ENCODE measurements at regions not wholly inside any gene's neighbourhood (a gene's known extent, or its start where the extent isn't known, plus 50 kb on each side); places are given as distances from the start of the nearest gene placed in this dataset.

- Histone ChIP-seq H3K9me3 (replicated peaks) (no peaks in the 10 kb centered on the region), H3K4me1 (no peaks in the 10 kb centered on the region), H3K36me3 (no peaks in the 10 kb centered on the region), H3K27ac (replicated peaks) (no peak overlapping the region), H3K4me3 (no peak overlapping the region), H3K27me3 (ENCODE audit: low read depth) (peaks cover 95% of the 10 kb centered on the region)
- no peak for DNase-seq
- TF ChIP-seq, protein P1, sequence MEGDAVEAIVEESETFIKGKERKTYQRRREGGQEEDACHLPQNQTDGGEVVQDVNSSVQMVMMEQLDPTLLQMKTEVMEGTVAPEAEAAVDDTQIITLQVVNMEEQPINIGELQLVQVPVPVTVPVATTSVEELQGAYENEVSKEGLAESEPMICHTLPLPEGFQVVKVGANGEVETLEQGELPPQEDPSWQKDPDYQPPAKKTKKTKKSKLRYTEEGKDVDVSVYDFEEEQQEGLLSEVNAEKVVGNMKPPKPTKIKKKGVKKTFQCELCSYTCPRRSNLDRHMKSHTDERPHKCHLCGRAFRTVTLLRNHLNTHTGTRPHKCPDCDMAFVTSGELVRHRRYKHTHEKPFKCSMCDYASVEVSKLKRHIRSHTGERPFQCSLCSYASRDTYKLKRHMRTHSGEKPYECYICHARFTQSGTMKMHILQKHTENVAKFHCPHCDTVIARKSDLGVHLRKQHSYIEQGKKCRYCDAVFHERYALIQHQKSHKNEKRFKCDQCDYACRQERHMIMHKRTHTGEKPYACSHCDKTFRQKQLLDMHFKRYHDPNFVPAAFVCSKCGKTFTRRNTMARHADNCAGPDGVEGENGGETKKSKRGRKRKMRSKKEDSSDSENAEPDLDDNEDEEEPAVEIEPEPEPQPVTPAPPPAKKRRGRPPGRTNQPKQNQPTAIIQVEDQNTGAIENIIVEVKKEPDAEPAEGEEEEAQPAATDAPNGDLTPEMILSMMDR (IDR thresholded peaks at IDR 0.05; ENCODE audit: borderline replicate concordance) = no peak
- intact Hi-C loops (cut with micrococcal nuclease) = no loop called here
Observed at GRCh38 chr19:13623716-13624710, 117.7 kb upstream of the CACNA1A start.

GRCh38 chr19:13622766-13623715 lies 116.8 kb upstream of the CACNA1A start:
- TF ChIP-seq, protein P1 (IDR thresholded peaks at IDR 0.05; ENCODE audit: borderline replicate concordance) = no peak
- Histone ChIP-seq H3K27me3 (ENCODE audit: low read depth) (peaks cover 87% of the 10 kb centered on the region), H3K4me3 (no peak overlapping the region)

DNA sequence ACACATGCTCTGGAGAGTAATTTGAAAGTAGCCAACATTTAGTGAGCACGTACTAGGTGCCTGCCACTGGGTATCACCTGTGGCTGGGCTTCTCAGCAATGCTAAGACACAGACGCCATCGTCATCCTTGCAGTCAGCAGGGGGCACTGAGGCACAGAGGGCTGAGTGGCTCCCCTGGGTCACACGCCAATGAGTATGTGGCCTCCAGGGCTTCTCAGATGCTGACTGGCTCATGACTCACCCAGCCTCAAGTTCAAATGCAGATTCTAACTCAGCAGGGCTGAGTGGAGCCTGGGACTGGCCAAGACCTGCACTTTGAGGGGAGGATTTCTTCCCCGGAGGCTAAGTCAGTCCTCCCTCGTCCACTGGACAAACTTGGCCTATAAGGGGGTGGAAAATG lies 115.1 kb upstream of the CACNA1A start:
- TF ChIP-seq, protein P1 (IDR thresholded peaks at IDR 0.05; ENCODE audit: borderline replicate concordance) = no peak
- Histone ChIP-seq H3K36me3 (no peaks in the 10 kb centered on the region), H3K4me3 (no peak overlapping the region), H3K27ac (replicated peaks) (no peak overlapping the region), H3K4me1 (no peaks in the 10 kb centered on the region), H3K27me3 (ENCODE audit: low read depth) (peaks cover 86% of the 10 kb centered on the region), H3K9me3 (replicated peaks) (no peaks in the 10 kb centered on the region)
- no peak for DNase-seq
- intact Hi-C loops (cut with micrococcal nuclease) = no loop called here

More at GRCh38 chr19:13622766-13623715, 116.8 kb upstream of the CACNA1A start:
- Histone ChIP-seq H3K4me1 (no peaks in the 10 kb centered on the region), H3K9me3 (replicated peaks) (no peaks in the 10 kb centered on the region), H3K36me3 (no peaks in the 10 kb centered on the region), H3K27ac (replicated peaks) (no peak overlapping the region)
- DNase-seq = no peak
- intact Hi-C loops (cut with micrococcal nuclease) = no loop called here

DNA sequence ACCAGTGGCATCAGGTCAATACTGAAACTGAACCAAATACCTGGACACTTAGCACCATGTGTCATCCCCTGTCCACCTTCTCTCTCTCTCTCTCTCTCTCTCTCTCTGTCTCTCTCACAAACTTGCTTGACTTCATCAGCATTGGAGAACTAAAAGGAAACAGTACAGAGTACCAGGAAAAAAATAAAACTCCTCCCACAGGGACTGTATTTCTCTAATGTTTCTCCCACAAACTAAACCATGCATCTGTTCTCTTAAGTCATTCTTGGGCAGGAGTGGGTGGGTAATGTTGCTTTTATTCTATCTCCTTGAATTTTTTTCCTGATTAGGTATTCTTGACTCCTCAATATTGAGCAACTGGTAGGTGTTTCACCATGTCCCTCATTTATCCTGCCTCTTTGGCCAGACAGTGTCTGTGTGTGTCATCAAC lies 112.9 kb upstream of the CACNA1A start:
- peaks cover 86% of the 10 kb centered on the region for H3K27me3 ChIP-seq (ENCODE audit: low read depth)
- intact Hi-C loops (cut with micrococcal nuclease) = no loop called here
- no peak overlapping the region for H3K4me3 ChIP-seq
- H3K27ac ChIP-seq (replicated peaks) = no peak overlapping the region
- no peak for DNase-seq
- no peaks in the 10 kb centered on the region for H3K4me1 ChIP-seq
- H3K9me3 ChIP-seq (replicated peaks) = no peaks in the 10 kb centered on the region
- TF ChIP-seq, protein P1 (IDR thresholded peaks at IDR 0.05; ENCODE audit: borderline replicate concordance) = no peak
- no peaks in the 10 kb centered on the region for H3K36me3 ChIP-seq

- no peaks in the 10 kb centered on the region for H3K36me3 ChIP-seq
- TF ChIP-seq, protein P1 (IDR thresholded peaks at IDR 0.05; ENCODE audit: borderline replicate concordance) = no peak
- no peak for DNase-seq
- H3K27me3 ChIP-seq (ENCODE audit: low read depth) = peaks cover 79% of the 10 kb centered on the region
- no peak overlapping the region for H3K4me3 ChIP-seq
- intact Hi-C loops (cut with micrococcal nuclease) = no loop called here
- H3K27ac ChIP-seq (replicated peaks) = no peak overlapping the region
- no peaks in the 10 kb centered on the region for H3K4me1 ChIP-seq
- H3K9me3 ChIP-seq (replicated peaks) = no peaks in the 10 kb centered on the region
Observed at GRCh38 chr19:13615890-13616289, 109.6 kb upstream of the CACNA1A start.

All from left ventricle myocardium inferior (tissue), 1 donor.